Eye (tissue), 1 donor: ENCODE measurements at regions not wholly inside any gene's neighbourhood (a gene's known extent, or its start where the extent isn't known, plus 50 kb on each side); places are given as distances from the start of the nearest gene placed in this dataset.

Experiments
- DNase-seq: peaks from one replicate; pipeline ENCODE4 v3.0.0-alpha.2; 2015

GRCh38 chr15:66950114-66950513 is 115.3 kb upstream of the SMAD3 start:
- DNase-seq: no peak

- DNase-seq: no peak
Measured at GRCh38 chr15:66951531-66952320, 113.7 kb upstream of the SMAD3 start.

- no peak for DNase-seq
Measured at GRCh38 chr15:66952756-66953522, 112.5 kb upstream of the SMAD3 start.

- no peak for DNase-seq
Measured at GRCh38 chr15:66953523-66954229, 111.7 kb upstream of the SMAD3 start.

GRCh38 chr15:66954601-66955000 is 110.8 kb upstream of the SMAD3 start:
- DNase-seq: no peak

GRCh38 chr15:66955001-66955516 is 110.3 kb upstream of the SMAD3 start:
- no peak for DNase-seq

GRCh38 chr15:66955871-66956585 is 109.4 kb upstream of the SMAD3 start:
- DNase-seq: no peak

- no peak for DNase-seq
Measured at GRCh38 chr15:66956672-66957430, 108.6 kb upstream of the SMAD3 start.

- no peak for DNase-seq
Measured at GRCh38 chr15:66957431-66957720, 108.0 kb upstream of the SMAD3 start.

GRCh38 chr15:66959066-66959465 is 106.3 kb upstream of the SMAD3 start:
- DNase-seq: no peak

- DNase-seq: peak; percentile 71
Measured at GRCh38 chr15:66959875-66960274, 105.5 kb upstream of the SMAD3 start.

GRCh38 chr15:66960519-66960918 is 104.9 kb upstream of the SMAD3 start:
- DNase-seq: no peak

GRCh38 chr15:66961407-66961884 is 104.0 kb upstream of the SMAD3 start:
- DNase-seq: no peak

- no peak for DNase-seq
Measured at GRCh38 chr15:66961901-66962300, 103.5 kb upstream of the SMAD3 start.

- DNase-seq: no peak
Measured at GRCh38 chr15:66962522-66962921, 102.9 kb upstream of the SMAD3 start.

GRCh38 chr15:66963084-66963483 is 102.3 kb upstream of the SMAD3 start:
- DNase-seq: no peak

- no peak for DNase-seq
Measured at GRCh38 chr15:66963710-66964109, 101.7 kb upstream of the SMAD3 start.

- no peak for DNase-seq
Measured at GRCh38 chr15:66964111-66964738, 101.2 kb upstream of the SMAD3 start.

GRCh38 chr15:66964791-66965190 is 100.6 kb upstream of the SMAD3 start:
- no peak for DNase-seq

- DNase-seq: no peak
Measured at GRCh38 chr15:66965201-66965900, 100.1 kb upstream of the SMAD3 start.

- DNase-seq: no peak
Measured at GRCh38 chr15:66966256-66966655, 99.1 kb upstream of the SMAD3 start.
